Kidney (tissue), 13 donors: ENCODE measurements at regions not wholly inside any gene's neighbourhood (a gene's known extent, or its start where the extent isn't known, plus 50 kb on each side); places are given as distances from the start of the nearest gene placed in this dataset.

ENCODE experiments used
- DNase-seq, 5 donors: peaks; one replicate each; pipeline ENCODE4 v3.0.0-alpha.2; 2013 to 2020
- FAIRE-seq: peaks from 2 replicates; lab custom pipeline; 2012; peaks lifted over from hg19 to GRCh38; lab: Jason Lieb, UNC
- H3K27ac ChIP-seq, 2 donors: one replicate each; pipeline ENCODE4 v1.7.0; 2013; ENCODE audit warnings: low read depth in 2 of 2, low read length in 2 of 2, inconsistent platforms in 1 of 2
- H3K27me3 ChIP-seq: one replicate; pipeline ENCODE4 v1.7.1; 2013; ENCODE audit warnings: low read length, inconsistent platforms; ENCODE audit not compliant: control insufficient read depth, insufficient read depth
- H3K36me3 ChIP-seq, 3 donors: one replicate each; pipeline versions ENCODE4 v1.7.0 to v1.7.1; 2013; ENCODE audit warnings: low read length in 3 of 3, control low read depth in 1 of 3, inconsistent platforms in 1 of 3; ENCODE audit not compliant: insufficient read depth in 3 of 3, control insufficient read depth in 2 of 3
- H3K4me1 ChIP-seq, 3 donors: one replicate each; pipeline versions ENCODE4 v1.7.0 to v1.7.1; 2013; ENCODE audit warnings: low read length in 3 of 3, inconsistent platforms in 1 of 3, low read depth in 1 of 3; ENCODE audit not compliant: control insufficient read depth in 2 of 3, insufficient read depth in 2 of 3
- H3K4me3 ChIP-seq, 3 donors: one replicate each; pipeline versions ENCODE4 v1.7.0 to v1.8.1; 2013; ENCODE audit warnings: low read length in 3 of 3, control low read depth in 1 of 3, inconsistent platforms in 1 of 3
- H3K9ac ChIP-seq, 3 donors: one replicate each; pipeline versions ENCODE4 v1.7.0 to v1.7.1; 2013; ENCODE audit warnings: low read length in 3 of 3, control low read depth in 1 of 3, inconsistent platforms in 1 of 3
- H3K9me3 ChIP-seq, 3 donors: one replicate each; pipeline versions ENCODE4 v1.7.0 to v1.7.1; 2013; ENCODE audit warnings: low read length in 3 of 3, control low read depth in 1 of 3, inconsistent platforms in 1 of 3; ENCODE audit not compliant: control insufficient read depth in 2 of 3, insufficient read depth in 1 of 3
- CTCF ChIP-seq: IDR thresholded peaks from 3 replicates; pipeline ENCODE4 v1.5.1; 2012; ENCODE audit warnings: mild to moderate bottlenecking, moderate library complexity, borderline replicate concordance; ENCODE audit not compliant: insufficient read depth; ENCODE audit errors: extremely low read depth
- intact Hi-C: fragments of 100-400 bp; cut with DNase I; formaldehyde crosslinking; loops from one replicate; pipeline ENCODE4 v1.11.1; 2022
- donor health status: control.
- donor health status: control.
- donor health status: control.
- donor health status: control.
- donor health status: control.
- donor health status: DM: yes; HTN: yes; CAD: no.
- donor health status: Normal renal cell carcinoma (clear cell type).

- H3K9me3 ChIP-seq, result no peaks in the 10 kb centered on the region
- FAIRE-seq, result no peak
- no peaks in the 10 kb centered on the region for H3K27me3 ChIP-seq
- no peak overlapping the region for H3K9ac ChIP-seq
- no peak overlapping the region for H3K4me3 ChIP-seq
- no peaks in the 10 kb centered on the region for H3K36me3 ChIP-seq
- no peak overlapping the region for H3K27ac ChIP-seq
- no peak for DNase-seq
- intact Hi-C loops, result no loop called here
- no peak for TF ChIP-seq CTCF
- no peaks in the 10 kb centered on the region for H3K4me1 ChIP-seq
Measured at GRCh38 chr2:139885921-139886498, 1105.8 kb upstream of the NXPH2 start.

- DNase-seq (no peak), FAIRE-seq (no peak)
- no peaks in the 10 kb centered on the region for H3K9me3 ChIP-seq
- no peak overlapping the region for H3K27ac ChIP-seq
- no peaks in the 10 kb centered on the region for H3K4me1 ChIP-seq
- intact Hi-C loops, result no loop called here
- H3K9ac ChIP-seq, result no peak overlapping the region
- H3K4me3 ChIP-seq, result no peak overlapping the region
- no peak for TF ChIP-seq CTCF
- H3K27me3 ChIP-seq, result no peaks in the 10 kb centered on the region
- H3K36me3 ChIP-seq, result no peaks in the 10 kb centered on the region
Measured at GRCh38 chr2:139876964-139877363, 1096.8 kb upstream of the NXPH2 start.

- Histone ChIP-seq H3K9me3 (no peaks in the 10 kb centered on the region), H3K27ac (no peak overlapping the region), H3K4me1 (no peaks in the 10 kb centered on the region), H3K9ac (no peak overlapping the region), H3K36me3 (no peaks in the 10 kb centered on the region), H3K27me3 (no peaks in the 10 kb centered on the region), H3K4me3 (no peak overlapping the region)
- TF ChIP-seq CTCF, result no peak
- FAIRE-seq (no peak), DNase-seq (no peak)
- intact Hi-C loops, result no loop called here
Measured at GRCh38 chr2:139876321-139876720, 1096.1 kb upstream of the NXPH2 start.

- Histone ChIP-seq H3K9ac (no peak overlapping the region), H3K27me3 (no peaks in the 10 kb centered on the region), H3K9me3 (no peaks in the 10 kb centered on the region), H3K4me1 (no peaks in the 10 kb centered on the region), H3K36me3 (no peaks in the 10 kb centered on the region), H3K27ac (no peak overlapping the region), H3K4me3 (no peak overlapping the region)
- FAIRE-seq (no peak), DNase-seq (no peak)
- intact Hi-C loops, result no loop called here
- TF ChIP-seq CTCF, result no peak
Measured at GRCh38 chr2:139872503-139872902, 1092.3 kb upstream of the NXPH2 start.
